GM12864 (cell line): ENCODE measurements at regions not wholly inside any gene's neighbourhood (a gene's known extent, or its start where the extent isn't known, plus 50 kb on each side); places are given as distances from the start of the nearest gene placed in this dataset.

Experiments used
- DNase-seq: peaks from one replicate; pipeline ENCODE4 v3.0.0-alpha.2; 2011; ENCODE audit warnings: low read depth
- H3K4me3 ChIP-seq: 2 replicates; pipeline ENCODE4 v1.5.1; 2011; ENCODE audit warnings: mild to moderate bottlenecking, low read depth, low read length, control low read depth
- TF ChIP-seq, protein P1 (sequence below): IDR thresholded peaks from 2 replicates; pipeline ENCODE4 v1.5.1; 2011; ENCODE audit warnings: low read depth, mild to moderate bottlenecking, moderate library complexity, low read length, control low read depth, inconsistent platforms; ENCODE audit errors: missing control alignments

DNA sequence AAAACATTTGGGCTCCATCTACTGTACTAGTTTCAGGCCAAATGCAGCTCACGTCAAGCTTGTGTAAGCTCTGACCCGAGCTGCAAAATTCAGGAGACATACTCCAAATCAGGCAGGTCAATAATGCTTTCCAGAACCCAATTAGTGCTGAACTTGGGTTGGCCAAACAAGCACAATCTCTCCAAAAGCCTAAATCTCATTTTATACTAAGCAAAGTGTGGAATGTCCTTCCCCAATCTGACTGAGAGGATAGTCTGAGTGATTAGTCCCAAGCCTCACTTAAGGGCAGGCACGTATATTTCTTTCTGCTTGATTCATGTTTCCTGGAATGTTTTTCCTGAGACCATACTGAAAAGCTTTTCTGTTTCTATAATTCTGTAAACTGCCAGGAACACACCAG is 79.9 kb downstream of the NKX6-1 start:
- DNase-seq: no peak
- TF ChIP-seq, protein P1, sequence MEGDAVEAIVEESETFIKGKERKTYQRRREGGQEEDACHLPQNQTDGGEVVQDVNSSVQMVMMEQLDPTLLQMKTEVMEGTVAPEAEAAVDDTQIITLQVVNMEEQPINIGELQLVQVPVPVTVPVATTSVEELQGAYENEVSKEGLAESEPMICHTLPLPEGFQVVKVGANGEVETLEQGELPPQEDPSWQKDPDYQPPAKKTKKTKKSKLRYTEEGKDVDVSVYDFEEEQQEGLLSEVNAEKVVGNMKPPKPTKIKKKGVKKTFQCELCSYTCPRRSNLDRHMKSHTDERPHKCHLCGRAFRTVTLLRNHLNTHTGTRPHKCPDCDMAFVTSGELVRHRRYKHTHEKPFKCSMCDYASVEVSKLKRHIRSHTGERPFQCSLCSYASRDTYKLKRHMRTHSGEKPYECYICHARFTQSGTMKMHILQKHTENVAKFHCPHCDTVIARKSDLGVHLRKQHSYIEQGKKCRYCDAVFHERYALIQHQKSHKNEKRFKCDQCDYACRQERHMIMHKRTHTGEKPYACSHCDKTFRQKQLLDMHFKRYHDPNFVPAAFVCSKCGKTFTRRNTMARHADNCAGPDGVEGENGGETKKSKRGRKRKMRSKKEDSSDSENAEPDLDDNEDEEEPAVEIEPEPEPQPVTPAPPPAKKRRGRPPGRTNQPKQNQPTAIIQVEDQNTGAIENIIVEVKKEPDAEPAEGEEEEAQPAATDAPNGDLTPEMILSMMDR: no peak
- no peak overlapping the region for H3K4me3 ChIP-seq

DNA sequence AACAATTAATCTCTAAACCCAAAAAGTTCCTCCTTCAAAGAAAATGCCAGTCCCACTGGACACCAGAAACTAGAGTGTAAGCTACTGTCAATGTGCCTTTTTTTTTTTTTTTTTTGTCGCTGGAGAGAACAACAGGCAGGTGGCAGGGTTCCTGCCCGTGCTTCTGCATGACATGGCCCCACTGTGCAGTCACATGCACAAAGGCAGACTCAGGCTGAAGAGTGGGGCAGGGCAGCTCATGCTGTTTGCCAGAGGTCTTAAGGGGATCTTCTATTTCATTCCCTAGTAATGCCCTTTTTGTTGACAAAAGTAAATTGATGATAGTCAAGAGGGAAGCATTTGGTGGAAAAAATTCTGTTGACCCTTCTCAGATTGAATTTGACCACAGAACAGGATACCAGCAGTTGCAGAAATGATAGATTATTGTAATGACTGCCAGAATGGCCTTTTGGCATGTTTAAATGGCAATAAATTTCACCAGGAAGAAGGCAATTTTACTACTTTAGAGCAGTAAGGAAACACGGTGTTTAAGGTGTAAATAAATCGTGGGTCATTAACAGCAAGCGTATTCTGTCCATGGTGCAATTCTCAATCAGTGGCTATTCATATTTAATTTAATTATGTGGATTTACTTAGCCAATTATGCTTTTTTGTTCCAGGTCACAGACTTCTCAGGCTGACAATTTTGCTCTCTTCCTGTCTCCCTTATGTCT is 80.9 kb downstream of the NKX6-1 start:
- TF ChIP-seq, protein P1: no peak
- H3K4me3 ChIP-seq: no peak overlapping the region
- DNase-seq: no peak

DNA sequence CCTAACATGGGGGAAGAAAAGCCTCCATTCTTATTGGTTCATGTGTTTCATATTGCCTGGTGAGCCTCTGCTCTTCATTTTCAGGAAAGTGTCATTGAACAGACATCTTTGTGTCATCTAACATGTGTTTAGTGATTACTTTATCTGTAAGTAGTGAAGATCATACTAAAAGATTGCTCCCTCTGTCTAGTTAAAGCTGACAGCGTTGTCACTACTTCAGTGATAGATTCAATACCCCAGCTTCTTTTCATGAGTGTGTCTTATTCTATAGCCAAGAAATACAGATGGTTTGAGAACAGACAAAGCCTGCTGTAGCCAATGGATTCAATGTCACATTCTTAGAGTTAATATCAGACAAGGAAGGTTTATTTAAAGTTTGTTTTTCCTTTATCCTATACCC is 85.1 kb downstream of the NKX6-1 start:
- no peak for DNase-seq
- H3K4me3 ChIP-seq: no peak overlapping the region
- TF ChIP-seq, protein P1: no peak

DNA sequence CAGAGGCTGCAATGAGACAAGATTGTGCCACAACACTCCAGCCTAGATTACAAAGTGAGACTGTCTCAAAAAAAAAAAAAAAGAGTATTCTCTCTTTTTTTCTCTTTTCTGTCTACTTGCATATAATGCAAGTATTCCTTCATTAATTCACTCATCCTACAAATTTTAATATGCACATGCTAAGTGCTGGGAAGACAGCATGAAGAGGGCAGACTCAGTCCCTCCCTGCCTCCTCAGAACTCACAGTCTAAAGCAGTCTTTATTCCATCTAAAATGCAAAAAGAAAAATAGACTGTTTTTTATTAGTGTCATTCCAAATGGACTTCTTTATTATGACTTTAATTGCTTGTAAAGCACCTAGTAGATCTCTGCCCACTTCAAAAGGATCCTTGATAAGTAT is 85.6 kb downstream of the NKX6-1 start:
- TF ChIP-seq, protein P1: no peak
- H3K4me3 ChIP-seq: no peak overlapping the region
- no peak for DNase-seq

DNA sequence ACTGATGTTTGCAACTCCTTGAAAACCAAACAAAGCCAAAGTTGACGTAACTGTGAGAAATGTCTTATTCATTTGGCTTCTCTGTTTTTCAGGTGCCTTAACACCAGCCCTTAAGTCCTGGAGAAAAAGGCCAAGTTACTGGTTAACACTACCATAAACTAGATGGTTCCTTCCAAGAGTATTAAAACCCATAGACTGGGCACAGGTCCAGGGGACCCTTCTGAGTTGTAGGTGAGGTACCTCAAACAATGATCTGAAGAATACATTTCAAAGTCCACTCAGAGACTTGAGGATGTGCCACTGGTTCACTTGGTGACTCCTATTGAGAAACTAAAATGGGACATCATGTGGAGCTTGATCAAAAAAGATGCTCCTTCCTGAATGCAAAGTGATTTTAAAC is 87.0 kb downstream of the NKX6-1 start:
- TF ChIP-seq, protein P1: no peak
- no peak for DNase-seq

DNA sequence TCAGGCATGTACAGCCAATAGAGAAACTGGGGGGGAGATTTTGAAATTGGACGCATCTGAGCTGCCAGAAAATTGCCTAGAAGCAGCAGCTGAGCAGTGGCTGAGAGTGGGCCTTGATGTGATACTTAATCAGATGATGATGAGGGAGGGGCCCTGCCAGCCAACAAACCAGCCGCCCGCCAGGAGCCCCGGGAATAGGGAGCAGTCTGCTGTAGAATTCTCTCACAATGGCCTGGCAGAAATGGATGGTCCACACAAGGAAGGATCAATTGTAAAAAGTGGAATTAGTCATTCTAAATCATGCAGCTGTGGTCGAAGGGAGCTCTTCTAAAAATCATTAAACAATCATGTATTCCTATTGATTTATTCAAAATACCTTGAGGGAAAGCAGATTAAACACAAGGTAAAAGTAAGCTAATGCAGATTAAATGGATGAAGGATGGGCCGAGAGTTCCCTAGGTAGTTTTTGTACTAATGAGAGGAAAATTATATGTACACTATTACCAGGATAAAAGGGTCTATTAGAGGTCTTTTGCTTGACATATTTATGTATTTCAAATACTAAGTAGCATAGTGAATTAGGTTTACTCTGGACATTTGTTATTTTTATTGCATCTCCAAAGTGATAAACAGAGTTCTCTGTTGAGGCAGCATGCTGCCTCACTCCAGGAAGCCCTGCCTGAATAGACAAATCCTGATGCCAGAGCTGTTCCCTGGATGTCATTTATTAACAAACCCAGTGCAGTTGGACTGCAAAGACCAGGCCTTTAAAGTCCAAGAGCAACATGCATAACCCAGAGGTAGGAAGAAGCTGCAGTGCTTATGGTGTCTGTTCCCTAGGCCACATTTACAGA is 91.3 kb downstream of the NKX6-1 start:
- TF ChIP-seq, protein P1: no peak
- no peak for DNase-seq
- H3K4me3 ChIP-seq: no peak overlapping the region

More for the DNA sequence above, 87.0 kb downstream of the NKX6-1 start:
- H3K4me3 ChIP-seq: no peak overlapping the region
